GM21619 (cell line): ENCODE measurements at regions not wholly inside any gene's neighbourhood (a gene's known extent, or its start where the extent isn't known, plus 50 kb on each side); places are given as distances from the start of the nearest gene placed in this dataset.

Experiments
- ATAC-seq: cut with Tn5 transposase; IDR thresholded peaks from one replicate; pipeline ENCODE4 v1.9.1; 2021; ENCODE audit not compliant: unreplicated experiment

- no peak for ATAC-seq
Measured at GRCh38 chr6:113644861-113645575, 212.1 kb upstream of the MARCKS start.

- ATAC-seq = no peak
Measured at GRCh38 chr6:113645576-113645970, 211.6 kb upstream of the MARCKS start.

- no peak for ATAC-seq
Measured at GRCh38 chr6:113645986-113646385, 211.2 kb upstream of the MARCKS start.

- ATAC-seq = no peak
Measured at GRCh38 chr6:113646701-113647100, 210.4 kb upstream of the MARCKS start.

- ATAC-seq = no peak
Measured at GRCh38 chr6:113647143-113647889, 209.8 kb upstream of the MARCKS start.

- no peak for ATAC-seq
Measured at GRCh38 chr6:113648698-113649097, 208.4 kb upstream of the MARCKS start.

- no peak for ATAC-seq
Measured at GRCh38 chr6:113649276-113649675, 207.9 kb upstream of the MARCKS start.

GRCh38 chr6:113649880-113650609, 207.1 kb upstream of the MARCKS start:
- ATAC-seq = no peak

- no peak for ATAC-seq
Measured at GRCh38 chr6:113650610-113650979, 206.6 kb upstream of the MARCKS start.

GRCh38 chr6:113651120-113651519, 206.0 kb upstream of the MARCKS start:
- no peak for ATAC-seq

- ATAC-seq = no peak
Measured at GRCh38 chr6:113651920-113652319, 205.2 kb upstream of the MARCKS start.

GRCh38 chr6:113653275-113653674, 203.9 kb upstream of the MARCKS start:
- ATAC-seq = no peak

GRCh38 chr6:113654396-113654795, 202.7 kb upstream of the MARCKS start:
- ATAC-seq = no peak

GRCh38 chr6:113655761-113656160, 201.4 kb upstream of the MARCKS start:
- ATAC-seq = no peak

- no peak for ATAC-seq
Measured at GRCh38 chr6:113659762-113660404, 197.3 kb upstream of the MARCKS start.

- ATAC-seq = no peak
Measured at GRCh38 chr6:113660819-113661218, 196.3 kb upstream of the MARCKS start.

- no peak for ATAC-seq
Measured at GRCh38 chr6:113662093-113662665, 195.0 kb upstream of the MARCKS start.

- peak; percentile 79 for ATAC-seq
Measured at GRCh38 chr6:113662688-113663333, 194.3 kb upstream of the MARCKS start.

GRCh38 chr6:113664909-113665308, 192.2 kb upstream of the MARCKS start:
- no peak for ATAC-seq

GRCh38 chr6:113668641-113669408, 188.3 kb upstream of the MARCKS start:
- peak; percentile 42 for ATAC-seq
